ENCODE measurements at regions not wholly inside any gene's neighbourhood (a gene's known extent, or its start where the extent isn't known, plus 50 kb on each side); places are given as distances from the start of the nearest gene placed in this dataset.

GRCh38 chr17:54744750-54745149 is 155.9 kb upstream of the TOM1L1 start:
- TF ChIP-seq CTCF (conservative IDR thresholded peaks at IDR 0.05; ENCODE audit: low read depth, low read length): no peak
- no peak for TF ChIP-seq CHD1 (IDR thresholded peaks at IDR 0.05; ENCODE audit: low read depth, low read length)
- no peak for TF ChIP-seq POLR2A (IDR thresholded peaks at IDR 0.05; ENCODE audit: low read depth, low read length)
- TF ChIP-seq MAZ (IDR thresholded peaks at IDR 0.05; ENCODE audit: borderline replicate concordance, low read depth, low read length): no peak
- TF ChIP-seq CEBPB (IDR thresholded peaks at IDR 0.05; ENCODE audit: low read depth, low read length): no peak
- no peak for TF ChIP-seq ELK1 (IDR thresholded peaks at IDR 0.05; ENCODE audit: borderline replicate concordance, low read depth, low read length)
- no peak for TF ChIP-seq FOS (IDR thresholded peaks at IDR 0.05; ENCODE audit: low read depth, low read length)
- TF ChIP-seq MAFK (IDR thresholded peaks at IDR 0.05; ENCODE audit: low read depth, low read length): no peak
- no peak for TF ChIP-seq USF2 (IDR thresholded peaks at IDR 0.05; ENCODE audit: low read depth, low read length)
- no peak for TF ChIP-seq RCOR1 (IDR thresholded peaks at IDR 0.05; ENCODE audit: insufficient replicate concordance, low read length)
- TF ChIP-seq MXI1 (IDR thresholded peaks at IDR 0.05; ENCODE audit: borderline replicate concordance, low read depth, low read length): no peak
- no peak for TF ChIP-seq RAD21 (IDR thresholded peaks at IDR 0.05; ENCODE audit: low read length)

Measured in IMR-90 (cell line).